ENCODE measurements at regions not wholly inside any gene's neighbourhood (a gene's known extent, or its start where the extent isn't known, plus 50 kb on each side); places are given as distances from the start of the nearest gene placed in this dataset.

DNA sequence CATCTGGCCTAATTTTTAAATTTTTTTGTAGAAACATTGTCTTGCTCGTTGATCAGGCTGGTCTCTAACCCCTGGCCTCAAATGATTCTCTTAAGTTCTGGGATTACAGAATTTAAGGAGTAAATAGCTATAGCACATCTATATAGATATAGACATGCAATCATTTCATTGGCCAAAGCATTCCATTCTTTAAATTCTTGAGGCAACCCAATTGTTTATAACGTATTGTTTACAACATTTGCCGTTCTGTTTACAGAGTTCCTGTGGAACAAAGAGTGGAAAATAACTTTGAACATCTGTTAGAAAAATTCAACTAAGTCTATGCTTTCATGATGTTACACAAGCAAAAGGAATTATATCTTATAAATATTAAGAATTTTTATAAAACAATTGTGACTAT, 205.2 kb upstream of the ROBO2 start:
- TF ChIP-seq, protein P1, sequence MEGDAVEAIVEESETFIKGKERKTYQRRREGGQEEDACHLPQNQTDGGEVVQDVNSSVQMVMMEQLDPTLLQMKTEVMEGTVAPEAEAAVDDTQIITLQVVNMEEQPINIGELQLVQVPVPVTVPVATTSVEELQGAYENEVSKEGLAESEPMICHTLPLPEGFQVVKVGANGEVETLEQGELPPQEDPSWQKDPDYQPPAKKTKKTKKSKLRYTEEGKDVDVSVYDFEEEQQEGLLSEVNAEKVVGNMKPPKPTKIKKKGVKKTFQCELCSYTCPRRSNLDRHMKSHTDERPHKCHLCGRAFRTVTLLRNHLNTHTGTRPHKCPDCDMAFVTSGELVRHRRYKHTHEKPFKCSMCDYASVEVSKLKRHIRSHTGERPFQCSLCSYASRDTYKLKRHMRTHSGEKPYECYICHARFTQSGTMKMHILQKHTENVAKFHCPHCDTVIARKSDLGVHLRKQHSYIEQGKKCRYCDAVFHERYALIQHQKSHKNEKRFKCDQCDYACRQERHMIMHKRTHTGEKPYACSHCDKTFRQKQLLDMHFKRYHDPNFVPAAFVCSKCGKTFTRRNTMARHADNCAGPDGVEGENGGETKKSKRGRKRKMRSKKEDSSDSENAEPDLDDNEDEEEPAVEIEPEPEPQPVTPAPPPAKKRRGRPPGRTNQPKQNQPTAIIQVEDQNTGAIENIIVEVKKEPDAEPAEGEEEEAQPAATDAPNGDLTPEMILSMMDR (IDR thresholded peaks at IDR 0.05), result no peak
- TF ChIP-seq EZH2 (IDR thresholded peaks at IDR 0.05; ENCODE audit: borderline replicate concordance, insufficient read depth, low read depth, low read length, poor library complexity, severe bottlenecking), result no peak
